GM23248 (cell line): ENCODE measurements at regions not wholly inside any gene's neighbourhood (a gene's known extent, or its start where the extent isn't known, plus 50 kb on each side); places are given as distances from the start of the nearest gene placed in this dataset.

ENCODE experiments used
- EZH2 ChIP-seq: fragments of 200-600 bp; sonication (generic); IDR thresholded peaks from 2 replicates; pipeline ENCODE4 v1.6.1; 2018; ENCODE audit warnings: antibody characterized with exemption, mild to moderate bottlenecking; ENCODE audit not compliant: insufficient read depth, poor library complexity, severe bottlenecking
- EZH2phosphoT487 ChIP-seq: fragments of 200-600 bp; sonication (generic); IDR thresholded peaks from 2 replicates; pipeline ENCODE4 v1.6.1; 2018; ENCODE audit warnings: antibody characterized with exemption, moderate library complexity, mild to moderate bottlenecking, low read depth; ENCODE audit not compliant: insufficient read depth

DNA sequence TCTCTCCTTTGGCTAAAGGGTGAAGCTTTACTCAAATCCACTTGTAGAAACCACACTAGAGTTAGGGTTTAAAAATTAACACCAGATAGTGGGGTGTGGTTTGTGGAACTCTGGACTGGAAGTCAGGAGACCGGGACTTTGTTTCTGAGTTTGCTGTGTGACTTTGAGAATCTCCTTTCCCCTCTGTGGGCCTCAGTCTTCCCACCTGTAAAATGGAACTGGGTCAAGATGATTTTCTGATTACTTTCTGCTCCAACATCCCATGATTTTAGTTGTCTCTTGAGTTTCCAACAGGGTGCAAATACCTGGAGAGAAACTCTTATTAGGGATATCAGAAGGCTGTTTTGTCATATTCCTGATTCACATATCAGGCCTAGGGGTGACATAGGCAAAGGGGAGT is 301.0 kb downstream of the MIAT start:
- no peak for TF ChIP-seq EZH2
- no peak for TF ChIP-seq EZH2phosphoT487
